Esophagus muscularis mucosa (tissue), 4 donors: ENCODE measurements at regions not wholly inside any gene's neighbourhood (a gene's known extent, or its start where the extent isn't known, plus 50 kb on each side); places are given as distances from the start of the nearest gene placed in this dataset.

Source experiments
- DNase-seq: peaks from one replicate; pipeline ENCODE4 v3.0.0-alpha.2; 2017; ENCODE audit errors: extremely low spot score
- H3K27ac ChIP-seq, 4 donors: fragments of 200-600 bp; sonication (generic); replicated peaks in 1 of 4; 1 replicate in 3 of 4; 2 replicates in 1 of 4; pipeline ENCODE4 v1.5.1; 2016 to 2019; ENCODE audit warnings: mild to moderate bottlenecking in 1 of 4
- H3K27me3 ChIP-seq, 4 donors: fragments of 200-600 bp; sonication (generic); one replicate each; pipeline versions ENCODE4 v1.5.1 to v1.6.0; 2016 to 2019
- H3K36me3 ChIP-seq, 4 donors: fragments of 200-600 bp; sonication (generic); one replicate each; pipeline ENCODE4 v1.5.1; 2016 to 2019
- H3K4me1 ChIP-seq, 4 donors: fragments of 200-600 bp; sonication (generic); one replicate each; pipeline ENCODE4 v1.5.1; 2016 to 2019
- H3K4me3 ChIP-seq, 4 donors: fragments of 200-600 bp; sonication (generic); 1 replicate in 2 of 4; 2 replicates in 2 of 4; pipeline ENCODE4 v1.5.1; 2016 to 2019; ENCODE audit warnings: mild to moderate bottlenecking in 4 of 4, moderate library complexity in 1 of 4
- H3K9me3 ChIP-seq, 4 donors: fragments of 200-600 bp; sonication (generic); 1 replicate in 3 of 4; 2 replicates in 1 of 4; pipeline ENCODE4 v1.5.1; 2016 to 2019
- EP300 ChIP-seq: sonication (generic); formaldehyde crosslinking; IDR thresholded peaks from one replicate; pipeline ENCODE4 v1.6.1; 2017; ENCODE audit warnings: antibody characterized with exemption
- POLR2A ChIP-seq: fragments of 450-650 bp; IDR thresholded peaks from one replicate; pipeline ENCODE4 v1.6.1; 2017; ENCODE audit warnings: antibody characterized with exemption, moderate library complexity, mild to moderate bottlenecking, low read depth
- POLR2AphosphoS5 ChIP-seq, 2 donors: sonication (generic); formaldehyde crosslinking; IDR thresholded peaks; one replicate each; pipeline ENCODE4 v1.6.1; 2017; ENCODE audit warnings: antibody characterized with exemption in 2 of 2
- WGBS: methylation state at CpG from one replicate; pipeline ENCODE4 v1.1.5; 2018; 5-methylcytosine and 5-hydroxymethylcytosine counted together
- intact Hi-C: fragments of 100-400 bp; cut with DNase I; formaldehyde crosslinking; loops from one replicate; pipeline ENCODE4 v1.15.1; 2023
- TF ChIP-seq, protein P1 (sequence below), 3 experiments: fragments of 200-600 bp in 2 of 3; fragments of 450-650 bp in 1 of 3; sonication (generic) in 2 of 3; IDR thresholded peaks; one replicate each; pipeline ENCODE4 v1.5.1; 2017 to 2019; ENCODE audit warnings: antibody characterized with exemption in 3 of 3, mild to moderate bottlenecking in 2 of 3, moderate library complexity in 1 of 3

DNA sequence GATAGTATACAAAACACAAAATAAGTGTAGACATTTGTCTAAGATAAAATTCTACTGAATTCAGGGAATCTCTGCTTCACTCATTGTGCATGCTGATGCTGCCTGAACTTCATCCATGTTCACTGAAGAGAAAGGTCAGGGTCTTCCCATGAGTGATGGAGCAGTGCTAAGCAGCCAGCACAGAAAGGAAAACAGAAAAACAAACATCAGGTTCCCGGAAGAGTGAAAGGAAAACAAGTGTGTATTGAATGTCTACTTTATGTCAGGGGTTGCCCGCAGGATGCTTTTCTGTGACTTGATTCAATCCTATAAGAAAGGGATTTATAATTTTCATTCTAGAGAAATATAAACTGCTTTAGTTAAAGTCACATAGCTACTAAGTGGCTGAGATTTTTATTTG lies 522.4 kb downstream of the RAB28 start:
- no peak for TF ChIP-seq POLR2A
- Histone ChIP-seq H3K27ac (no peak overlapping the region), H3K36me3 (no peaks in the 10 kb centered on the region), H3K4me3 (no peak overlapping the region), H3K4me1 (no peaks in the 10 kb centered on the region), H3K27me3 (no peaks in the 10 kb centered on the region), H3K9me3 (no peaks in the 10 kb centered on the region)
- 75% methylated on average over 2 of the region's 2 CpGs for WGBS
- intact Hi-C loops: no loop called here
- DNase-seq: no peak

DNA sequence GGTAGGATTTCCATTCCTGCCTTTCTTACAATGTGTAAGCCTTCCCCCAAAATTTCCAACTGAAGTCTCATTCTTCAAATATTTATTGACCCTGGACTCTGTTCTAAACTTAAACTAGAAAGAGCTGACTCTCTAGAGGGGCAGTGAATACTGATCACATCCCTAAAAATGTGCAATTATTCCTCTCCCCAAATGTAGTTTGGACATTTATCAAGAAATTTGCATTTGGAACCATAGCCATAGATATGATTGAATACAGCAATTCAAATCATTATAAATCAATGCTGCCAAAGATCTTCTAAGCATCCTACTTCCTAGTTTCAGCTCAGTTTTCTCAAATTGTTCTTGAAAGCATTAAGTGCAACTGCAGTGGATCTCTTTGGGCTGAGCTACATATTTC lies 525.7 kb downstream of the RAB28 start:
- Histone ChIP-seq H3K27me3 (no peaks in the 10 kb centered on the region), H3K9me3 (no peaks in the 10 kb centered on the region), H3K4me1 (no peaks in the 10 kb centered on the region), H3K27ac (no peak overlapping the region), H3K36me3 (no peaks in the 10 kb centered on the region), H3K4me3 (no peak overlapping the region)
- no peak for DNase-seq
- intact Hi-C loops: no loop called here
- TF ChIP-seq, protein P1, sequence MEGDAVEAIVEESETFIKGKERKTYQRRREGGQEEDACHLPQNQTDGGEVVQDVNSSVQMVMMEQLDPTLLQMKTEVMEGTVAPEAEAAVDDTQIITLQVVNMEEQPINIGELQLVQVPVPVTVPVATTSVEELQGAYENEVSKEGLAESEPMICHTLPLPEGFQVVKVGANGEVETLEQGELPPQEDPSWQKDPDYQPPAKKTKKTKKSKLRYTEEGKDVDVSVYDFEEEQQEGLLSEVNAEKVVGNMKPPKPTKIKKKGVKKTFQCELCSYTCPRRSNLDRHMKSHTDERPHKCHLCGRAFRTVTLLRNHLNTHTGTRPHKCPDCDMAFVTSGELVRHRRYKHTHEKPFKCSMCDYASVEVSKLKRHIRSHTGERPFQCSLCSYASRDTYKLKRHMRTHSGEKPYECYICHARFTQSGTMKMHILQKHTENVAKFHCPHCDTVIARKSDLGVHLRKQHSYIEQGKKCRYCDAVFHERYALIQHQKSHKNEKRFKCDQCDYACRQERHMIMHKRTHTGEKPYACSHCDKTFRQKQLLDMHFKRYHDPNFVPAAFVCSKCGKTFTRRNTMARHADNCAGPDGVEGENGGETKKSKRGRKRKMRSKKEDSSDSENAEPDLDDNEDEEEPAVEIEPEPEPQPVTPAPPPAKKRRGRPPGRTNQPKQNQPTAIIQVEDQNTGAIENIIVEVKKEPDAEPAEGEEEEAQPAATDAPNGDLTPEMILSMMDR (IDR thresholded peaks at IDR 0.05): no peak
- TF ChIP-seq POLR2AphosphoS5 (IDR thresholded peaks at IDR 0.05): no peak
- TF ChIP-seq POLR2A: no peak
- no peak for TF ChIP-seq EP300

DNA sequence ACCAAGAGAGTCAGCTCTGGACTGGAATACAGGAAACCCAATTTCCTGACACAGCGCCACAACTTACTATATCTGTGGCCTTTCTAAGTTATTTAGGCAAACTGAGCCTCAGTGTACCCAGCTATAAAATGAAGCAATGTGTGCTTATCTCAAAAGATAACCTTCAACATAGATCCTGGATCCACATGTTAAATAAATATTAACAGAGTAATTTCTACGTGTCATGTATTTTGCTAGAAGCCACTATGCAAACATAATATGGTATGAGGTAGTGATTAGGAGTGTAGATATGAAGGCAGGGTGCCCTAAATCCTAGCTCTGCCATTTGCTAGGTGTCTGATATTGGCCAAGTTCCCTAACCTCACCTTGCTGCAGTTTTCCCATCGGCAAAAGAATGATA lies 527.0 kb downstream of the RAB28 start:
- TF ChIP-seq POLR2A (no peak), POLR2AphosphoS5 (IDR thresholded peaks at IDR 0.05) (no peak), EP300 (no peak)
- TF ChIP-seq, protein P1 (IDR thresholded peaks at IDR 0.05): no peak
- H3K27me3 ChIP-seq: no peaks in the 10 kb centered on the region
- no peaks in the 10 kb centered on the region for H3K9me3 ChIP-seq
- H3K4me3 ChIP-seq: no peak overlapping the region
- H3K36me3 ChIP-seq: no peaks in the 10 kb centered on the region
- H3K27ac ChIP-seq: no peak overlapping the region
- intact Hi-C loops: no loop called here
- H3K4me1 ChIP-seq: no peaks in the 10 kb centered on the region
- no peak for DNase-seq
- WGBS: 91% methylated on average over 3 of the region's 3 CpGs

DNA sequence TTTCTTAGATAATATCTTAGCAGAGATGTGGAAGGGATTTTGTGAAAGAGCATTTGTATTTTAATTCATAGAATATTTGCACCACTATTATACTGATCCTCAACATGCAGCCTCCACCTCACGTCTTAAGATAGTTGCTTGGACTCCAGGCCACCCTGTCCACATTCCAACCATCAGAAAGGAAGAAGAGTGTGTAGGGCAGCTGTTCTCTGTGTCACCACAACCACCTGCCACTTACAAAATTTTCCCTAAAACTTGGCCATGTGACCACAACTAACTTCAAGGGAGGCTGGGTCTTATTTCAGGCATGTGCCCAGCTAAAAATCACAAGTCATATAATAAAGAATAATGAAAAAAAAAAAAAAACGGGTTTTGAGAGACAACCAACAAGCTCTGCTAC lies 528.1 kb downstream of the RAB28 start:
- Histone ChIP-seq H3K4me3 (no peak overlapping the region), H3K27me3 (no peaks in the 10 kb centered on the region), H3K27ac (no peak overlapping the region), H3K9me3 (no peaks in the 10 kb centered on the region), H3K36me3 (no peaks in the 10 kb centered on the region), H3K4me1 (no peaks in the 10 kb centered on the region)
- 73% methylated on average over 2 of the region's 2 CpGs for WGBS
- intact Hi-C loops: no loop called here
- no peak for DNase-seq
- no peak for TF ChIP-seq EP300
- TF ChIP-seq POLR2A: no peak
- TF ChIP-seq, protein P1 (IDR thresholded peaks at IDR 0.05): no peak
- no peak for TF ChIP-seq POLR2AphosphoS5 (IDR thresholded peaks at IDR 0.05)

DNA sequence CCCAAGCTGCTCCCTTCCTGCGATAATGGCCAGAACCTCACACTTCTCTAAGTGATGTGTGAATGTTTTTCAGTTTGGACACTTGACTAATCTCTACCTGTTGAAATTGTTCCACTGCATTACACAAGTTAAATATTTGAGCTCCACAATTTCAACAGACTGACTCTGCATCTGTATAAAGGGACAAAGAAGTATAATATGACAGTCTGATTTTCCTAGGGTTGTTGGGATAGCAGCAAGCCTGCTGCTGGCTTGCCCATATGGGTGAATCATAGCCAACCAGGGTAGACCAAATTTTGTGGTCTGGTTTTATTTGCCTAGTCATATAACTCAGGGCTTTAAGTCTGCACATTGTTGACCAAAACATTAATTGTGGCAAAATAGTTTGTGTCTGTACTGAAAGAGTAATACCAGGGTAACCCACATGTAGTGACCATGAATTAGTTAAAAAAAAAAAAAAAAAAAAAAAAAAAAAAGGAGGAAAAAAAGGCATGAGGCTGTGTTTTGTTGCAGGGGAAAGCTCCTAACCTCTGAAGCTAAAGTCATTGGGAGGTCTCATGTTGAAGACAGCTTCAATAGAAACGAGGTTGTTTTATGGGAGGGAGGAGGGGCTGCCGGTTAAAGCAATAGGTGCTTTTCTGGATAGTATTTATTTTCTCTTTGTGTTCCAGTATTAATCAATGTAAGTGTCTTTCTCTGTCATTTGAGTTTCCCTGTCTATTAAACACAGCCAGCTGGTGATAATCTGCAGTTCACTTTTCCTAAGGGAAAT lies 534.2 kb downstream of the RAB28 start:
- Histone ChIP-seq H3K4me1 (no peaks in the 10 kb centered on the region), H3K9me3 (no peaks in the 10 kb centered on the region), H3K27ac (no peak overlapping the region), H3K36me3 (no peaks in the 10 kb centered on the region), H3K4me3 (no peak overlapping the region), H3K27me3 (no peaks in the 10 kb centered on the region)
- no peak for DNase-seq
- 38% methylated on average over 3 of the region's 3 CpGs for WGBS
- TF ChIP-seq EP300 (no peak), POLR2A (no peak), POLR2AphosphoS5 (IDR thresholded peaks at IDR 0.05) (no peak)
- TF ChIP-seq, protein P1 (IDR thresholded peaks at IDR 0.05): no peak
- intact Hi-C loops: no loop called here
